WTC11 (cell line): ENCODE measurements at regions not wholly inside any gene's neighbourhood (a gene's known extent, or its start where the extent isn't known, plus 50 kb on each side); places are given as distances from the start of the nearest gene placed in this dataset.

Experiments used
- CREB1 ChIP-seq: sonication (generic); formaldehyde crosslinking; IDR thresholded peaks from 2 replicates; pipeline ENCODE4 v1.8.0; 2023; ENCODE audit warnings: mild to moderate bottlenecking, missing genetic modification reagents
- ELF4 ChIP-seq: sonication (generic); formaldehyde crosslinking; IDR thresholded peaks from 2 replicates; pipeline ENCODE4 v1.8.1; 2022; ENCODE audit warnings: low read depth, mild to moderate bottlenecking, moderate library complexity, missing genetic modification reagents
- FOXJ3 ChIP-seq: sonication (generic); formaldehyde crosslinking; IDR thresholded peaks from 2 replicates; pipeline ENCODE4 v1.9.0; 2021; ENCODE audit warnings: missing genetic modification reagents, mild to moderate bottlenecking, borderline replicate concordance
- GRHL2 ChIP-seq: fragments of 250-450 bp; sonication (Bioruptor Pico); IDR thresholded peaks from 2 replicates; pipeline ENCODE4 v1.8.0; 2022; ENCODE audit warnings: mild to moderate bottlenecking, moderate library complexity; ENCODE audit not compliant: insufficient replicate concordance, severe bottlenecking
- SMAD3 ChIP-seq: sonication (generic); formaldehyde crosslinking; IDR thresholded peaks from 2 replicates; pipeline ENCODE4 v1.8.0; 2022; ENCODE audit warnings: missing genetic modification reagents, mild to moderate bottlenecking, borderline replicate concordance
- TF ChIP-seq, protein P1 (sequence below): sonication (generic); formaldehyde crosslinking; IDR thresholded peaks from 2 replicates; pipeline ENCODE4 v1.8.1; 2023; ENCODE audit warnings: mild to moderate bottlenecking, missing genetic modification reagents, moderate library complexity
- TF ChIP-seq, protein P2 (sequence below): fragments of 200-600 bp; IDR thresholded peaks from 2 replicates; pipeline ENCODE4 v1.8.0; 2022; ENCODE audit warnings: antibody characterized with exemption
- TF ChIP-seq, protein P3 (sequence below): sonication (generic); formaldehyde crosslinking; IDR thresholded peaks from 2 replicates; pipeline ENCODE4 v1.8.0; 2022; ENCODE audit warnings: mild to moderate bottlenecking, missing genetic modification reagents
- TF ChIP-seq, protein P4 (sequence below): fragments of 250-450 bp; sonication (Bioruptor Pico); IDR thresholded peaks from 2 replicates; pipeline ENCODE4 v1.9.0; 2021; ENCODE audit warnings: mild to moderate bottlenecking
- TF ChIP-seq, protein P5 (sequence below): sonication (generic); formaldehyde crosslinking; IDR thresholded peaks from 2 replicates; pipeline ENCODE4 v1.8.1; 2022; ENCODE audit warnings: low read depth, missing genetic modification reagents, borderline replicate concordance
- TF ChIP-seq, protein P6 (sequence below): sonication (generic); formaldehyde crosslinking; IDR thresholded peaks from 2 replicates; pipeline ENCODE4 v1.8.1; 2023; ENCODE audit warnings: mild to moderate bottlenecking, missing genetic modification reagents
- TF ChIP-seq, protein P7 (sequence below): sonication (generic); formaldehyde crosslinking; IDR thresholded peaks from 2 replicates; pipeline ENCODE4 v1.8.1; 2023; ENCODE audit warnings: mild to moderate bottlenecking, missing genetic modification reagents, borderline replicate concordance
- TF ChIP-seq, protein P8 (sequence below): sonication (generic); formaldehyde crosslinking; IDR thresholded peaks from 2 replicates; pipeline ENCODE4 v1.8.0; 2022; ENCODE audit warnings: mild to moderate bottlenecking, missing genetic modification reagents

DNA sequence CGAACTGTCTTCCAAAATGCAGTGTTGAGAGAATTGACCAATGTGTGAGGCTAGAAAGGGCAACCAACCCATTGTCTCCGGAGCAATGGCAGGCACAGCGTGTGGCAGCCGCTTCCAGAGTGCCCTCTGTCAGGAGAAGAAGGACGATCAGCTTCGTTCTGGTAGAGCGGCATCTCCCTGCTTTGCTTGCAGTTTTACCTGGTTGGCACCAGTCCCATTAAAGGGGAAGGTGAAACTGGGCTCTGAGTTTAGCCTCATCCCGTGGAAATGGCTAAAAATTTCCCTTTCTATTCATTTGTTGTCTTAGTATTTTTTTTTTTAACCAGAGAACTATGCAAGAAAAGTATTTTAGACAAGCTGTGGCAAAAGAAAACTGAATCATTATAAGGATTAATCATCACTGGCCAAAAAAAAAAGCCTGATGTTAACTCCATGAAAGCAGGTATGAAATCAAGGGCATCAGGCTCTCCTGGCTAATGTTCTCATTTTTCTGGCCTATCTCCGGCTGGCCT is 81.5 kb upstream of the SLC7A1 start:
- TF ChIP-seq, protein P1, sequence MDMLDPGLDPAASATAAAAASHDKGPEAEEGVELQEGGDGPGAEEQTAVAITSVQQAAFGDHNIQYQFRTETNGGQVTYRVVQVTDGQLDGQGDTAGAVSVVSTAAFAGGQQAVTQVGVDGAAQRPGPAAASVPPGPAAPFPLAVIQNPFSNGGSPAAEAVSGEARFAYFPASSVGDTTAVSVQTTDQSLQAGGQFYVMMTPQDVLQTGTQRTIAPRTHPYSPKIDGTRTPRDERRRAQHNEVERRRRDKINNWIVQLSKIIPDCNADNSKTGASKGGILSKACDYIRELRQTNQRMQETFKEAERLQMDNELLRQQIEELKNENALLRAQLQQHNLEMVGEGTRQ (CRISPR knock-in tag): no peak
- TF ChIP-seq, protein P2, sequence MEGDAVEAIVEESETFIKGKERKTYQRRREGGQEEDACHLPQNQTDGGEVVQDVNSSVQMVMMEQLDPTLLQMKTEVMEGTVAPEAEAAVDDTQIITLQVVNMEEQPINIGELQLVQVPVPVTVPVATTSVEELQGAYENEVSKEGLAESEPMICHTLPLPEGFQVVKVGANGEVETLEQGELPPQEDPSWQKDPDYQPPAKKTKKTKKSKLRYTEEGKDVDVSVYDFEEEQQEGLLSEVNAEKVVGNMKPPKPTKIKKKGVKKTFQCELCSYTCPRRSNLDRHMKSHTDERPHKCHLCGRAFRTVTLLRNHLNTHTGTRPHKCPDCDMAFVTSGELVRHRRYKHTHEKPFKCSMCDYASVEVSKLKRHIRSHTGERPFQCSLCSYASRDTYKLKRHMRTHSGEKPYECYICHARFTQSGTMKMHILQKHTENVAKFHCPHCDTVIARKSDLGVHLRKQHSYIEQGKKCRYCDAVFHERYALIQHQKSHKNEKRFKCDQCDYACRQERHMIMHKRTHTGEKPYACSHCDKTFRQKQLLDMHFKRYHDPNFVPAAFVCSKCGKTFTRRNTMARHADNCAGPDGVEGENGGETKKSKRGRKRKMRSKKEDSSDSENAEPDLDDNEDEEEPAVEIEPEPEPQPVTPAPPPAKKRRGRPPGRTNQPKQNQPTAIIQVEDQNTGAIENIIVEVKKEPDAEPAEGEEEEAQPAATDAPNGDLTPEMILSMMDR: no peak
- TF ChIP-seq, protein P3, sequence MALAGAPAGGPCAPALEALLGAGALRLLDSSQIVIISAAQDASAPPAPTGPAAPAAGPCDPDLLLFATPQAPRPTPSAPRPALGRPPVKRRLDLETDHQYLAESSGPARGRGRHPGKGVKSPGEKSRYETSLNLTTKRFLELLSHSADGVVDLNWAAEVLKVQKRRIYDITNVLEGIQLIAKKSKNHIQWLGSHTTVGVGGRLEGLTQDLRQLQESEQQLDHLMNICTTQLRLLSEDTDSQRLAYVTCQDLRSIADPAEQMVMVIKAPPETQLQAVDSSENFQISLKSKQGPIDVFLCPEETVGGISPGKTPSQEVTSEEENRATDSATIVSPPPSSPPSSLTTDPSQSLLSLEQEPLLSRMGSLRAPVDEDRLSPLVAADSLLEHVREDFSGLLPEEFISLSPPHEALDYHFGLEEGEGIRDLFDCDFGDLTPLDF: no peak
- no peak for TF ChIP-seq CREB1 (CRISPR knock-in tag)
- no peak for TF ChIP-seq GRHL2
- TF ChIP-seq, protein P4, sequence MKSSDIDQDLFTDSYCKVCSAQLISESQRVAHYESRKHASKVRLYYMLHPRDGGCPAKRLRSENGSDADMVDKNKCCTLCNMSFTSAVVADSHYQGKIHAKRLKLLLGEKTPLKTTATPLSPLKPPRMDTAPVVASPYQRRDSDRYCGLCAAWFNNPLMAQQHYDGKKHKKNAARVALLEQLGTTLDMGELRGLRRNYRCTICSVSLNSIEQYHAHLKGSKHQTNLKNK (CRISPR knock-in tag): no peak
- no peak for TF ChIP-seq ELF4
- TF ChIP-seq, protein P5, sequence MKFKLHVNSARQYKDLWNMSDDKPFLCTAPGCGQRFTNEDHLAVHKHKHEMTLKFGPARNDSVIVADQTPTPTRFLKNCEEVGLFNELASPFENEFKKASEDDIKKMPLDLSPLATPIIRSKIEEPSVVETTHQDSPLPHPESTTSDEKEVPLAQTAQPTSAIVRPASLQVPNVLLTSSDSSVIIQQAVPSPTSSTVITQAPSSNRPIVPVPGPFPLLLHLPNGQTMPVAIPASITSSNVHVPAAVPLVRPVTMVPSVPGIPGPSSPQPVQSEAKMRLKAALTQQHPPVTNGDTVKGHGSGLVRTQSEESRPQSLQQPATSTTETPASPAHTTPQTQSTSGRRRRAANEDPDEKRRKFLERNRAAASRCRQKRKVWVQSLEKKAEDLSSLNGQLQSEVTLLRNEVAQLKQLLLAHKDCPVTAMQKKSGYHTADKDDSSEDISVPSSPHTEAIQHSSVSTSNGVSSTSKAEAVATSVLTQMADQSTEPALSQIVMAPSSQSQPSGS (CRISPR knock-in tag): no peak
- TF ChIP-seq, protein P6, sequence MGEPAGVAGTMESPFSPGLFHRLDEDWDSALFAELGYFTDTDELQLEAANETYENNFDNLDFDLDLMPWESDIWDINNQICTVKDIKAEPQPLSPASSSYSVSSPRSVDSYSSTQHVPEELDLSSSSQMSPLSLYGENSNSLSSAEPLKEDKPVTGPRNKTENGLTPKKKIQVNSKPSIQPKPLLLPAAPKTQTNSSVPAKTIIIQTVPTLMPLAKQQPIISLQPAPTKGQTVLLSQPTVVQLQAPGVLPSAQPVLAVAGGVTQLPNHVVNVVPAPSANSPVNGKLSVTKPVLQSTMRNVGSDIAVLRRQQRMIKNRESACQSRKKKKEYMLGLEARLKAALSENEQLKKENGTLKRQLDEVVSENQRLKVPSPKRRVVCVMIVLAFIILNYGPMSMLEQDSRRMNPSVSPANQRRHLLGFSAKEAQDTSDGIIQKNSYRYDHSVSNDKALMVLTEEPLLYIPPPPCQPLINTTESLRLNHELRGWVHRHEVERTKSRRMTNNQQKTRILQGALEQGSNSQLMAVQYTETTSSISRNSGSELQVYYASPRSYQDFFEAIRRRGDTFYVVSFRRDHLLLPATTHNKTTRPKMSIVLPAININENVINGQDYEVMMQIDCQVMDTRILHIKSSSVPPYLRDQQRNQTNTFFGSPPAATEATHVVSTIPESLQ (CRISPR knock-in tag): no peak
- no peak for TF ChIP-seq FOXJ3 (CRISPR knock-in tag)
- TF ChIP-seq SMAD3: no peak
- TF ChIP-seq, protein P7, sequence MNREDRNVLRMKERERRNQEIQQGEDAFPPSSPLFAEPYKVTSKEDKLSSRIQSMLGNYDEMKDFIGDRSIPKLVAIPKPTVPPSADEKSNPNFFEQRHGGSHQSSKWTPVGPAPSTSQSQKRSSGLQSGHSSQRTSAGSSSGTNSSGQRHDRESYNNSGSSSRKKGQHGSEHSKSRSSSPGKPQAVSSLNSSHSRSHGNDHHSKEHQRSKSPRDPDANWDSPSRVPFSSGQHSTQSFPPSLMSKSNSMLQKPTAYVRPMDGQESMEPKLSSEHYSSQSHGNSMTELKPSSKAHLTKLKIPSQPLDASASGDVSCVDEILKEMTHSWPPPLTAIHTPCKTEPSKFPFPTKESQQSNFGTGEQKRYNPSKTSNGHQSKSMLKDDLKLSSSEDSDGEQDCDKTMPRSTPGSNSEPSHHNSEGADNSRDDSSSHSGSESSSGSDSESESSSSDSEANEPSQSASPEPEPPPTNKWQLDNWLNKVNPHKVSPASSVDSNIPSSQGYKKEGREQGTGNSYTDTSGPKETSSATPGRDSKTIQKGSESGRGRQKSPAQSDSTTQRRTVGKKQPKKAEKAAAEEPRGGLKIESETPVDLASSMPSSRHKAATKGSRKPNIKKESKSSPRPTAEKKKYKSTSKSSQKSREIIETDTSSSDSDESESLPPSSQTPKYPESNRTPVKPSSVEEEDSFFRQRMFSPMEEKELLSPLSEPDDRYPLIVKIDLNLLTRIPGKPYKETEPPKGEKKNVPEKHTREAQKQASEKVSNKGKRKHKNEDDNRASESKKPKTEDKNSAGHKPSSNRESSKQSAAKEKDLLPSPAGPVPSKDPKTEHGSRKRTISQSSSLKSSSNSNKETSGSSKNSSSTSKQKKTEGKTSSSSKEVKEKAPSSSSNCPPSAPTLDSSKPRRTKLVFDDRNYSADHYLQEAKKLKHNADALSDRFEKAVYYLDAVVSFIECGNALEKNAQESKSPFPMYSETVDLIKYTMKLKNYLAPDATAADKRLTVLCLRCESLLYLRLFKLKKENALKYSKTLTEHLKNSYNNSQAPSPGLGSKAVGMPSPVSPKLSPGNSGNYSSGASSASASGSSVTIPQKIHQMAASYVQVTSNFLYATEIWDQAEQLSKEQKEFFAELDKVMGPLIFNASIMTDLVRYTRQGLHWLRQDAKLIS (CRISPR knock-in tag): no peak
- TF ChIP-seq, protein P8, sequence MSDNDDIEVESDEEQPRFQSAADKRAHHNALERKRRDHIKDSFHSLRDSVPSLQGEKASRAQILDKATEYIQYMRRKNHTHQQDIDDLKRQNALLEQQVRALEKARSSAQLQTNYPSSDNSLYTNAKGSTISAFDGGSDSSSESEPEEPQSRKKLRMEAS (CRISPR knock-in tag): no peak
